ENCODE measurements at regions not wholly inside any gene's neighbourhood (a gene's known extent, or its start where the extent isn't known, plus 50 kb on each side); places are given as distances from the start of the nearest gene placed in this dataset.
"Not testable (repeated sequence)": the region's sequence is repeated elsewhere in the genome, so short reads cannot be mapped to it uniquely, and the experiment has no call there.

GRCh38 chr13:105838231-105838630 is 697.2 kb downstream of the EFNB2 start:
- Histone ChIP-seq H3K4me1 (ENCODE audit: insufficient read depth, poor library complexity, severe bottlenecking) (no peaks in the 10 kb centered on the region), H3K27me3 (ENCODE audit: insufficient read depth, poor library complexity, severe bottlenecking) (no peaks in the 10 kb centered on the region), H3K27ac (ENCODE audit: poor library complexity, severe bottlenecking) (no peak overlapping the region), H3K4me3 (ENCODE audit: severe bottlenecking) (no peak overlapping the region), H3K9me3 (ENCODE audit: severe bottlenecking) (no peaks in the 10 kb centered on the region), H3K36me3 (ENCODE audit: low read depth) (no peaks in the 10 kb centered on the region)
- DNase-seq (ENCODE audit: low spot score) (no peak), ATAC-seq (ENCODE audit: low read depth) (no peak)
- TF ChIP-seq, protein P1, sequence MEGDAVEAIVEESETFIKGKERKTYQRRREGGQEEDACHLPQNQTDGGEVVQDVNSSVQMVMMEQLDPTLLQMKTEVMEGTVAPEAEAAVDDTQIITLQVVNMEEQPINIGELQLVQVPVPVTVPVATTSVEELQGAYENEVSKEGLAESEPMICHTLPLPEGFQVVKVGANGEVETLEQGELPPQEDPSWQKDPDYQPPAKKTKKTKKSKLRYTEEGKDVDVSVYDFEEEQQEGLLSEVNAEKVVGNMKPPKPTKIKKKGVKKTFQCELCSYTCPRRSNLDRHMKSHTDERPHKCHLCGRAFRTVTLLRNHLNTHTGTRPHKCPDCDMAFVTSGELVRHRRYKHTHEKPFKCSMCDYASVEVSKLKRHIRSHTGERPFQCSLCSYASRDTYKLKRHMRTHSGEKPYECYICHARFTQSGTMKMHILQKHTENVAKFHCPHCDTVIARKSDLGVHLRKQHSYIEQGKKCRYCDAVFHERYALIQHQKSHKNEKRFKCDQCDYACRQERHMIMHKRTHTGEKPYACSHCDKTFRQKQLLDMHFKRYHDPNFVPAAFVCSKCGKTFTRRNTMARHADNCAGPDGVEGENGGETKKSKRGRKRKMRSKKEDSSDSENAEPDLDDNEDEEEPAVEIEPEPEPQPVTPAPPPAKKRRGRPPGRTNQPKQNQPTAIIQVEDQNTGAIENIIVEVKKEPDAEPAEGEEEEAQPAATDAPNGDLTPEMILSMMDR (IDR thresholded peaks at IDR 0.05; ENCODE audit: poor library complexity, severe bottlenecking): no peak

- not testable (repeated sequence) for H3K9me3 ChIP-seq (ENCODE audit: severe bottlenecking); H3K4me3 ChIP-seq (ENCODE audit: severe bottlenecking); H3K27me3 ChIP-seq (ENCODE audit: insufficient read depth, poor library complexity, severe bottlenecking); ATAC-seq (ENCODE audit: low read depth); H3K36me3 ChIP-seq (ENCODE audit: low read depth); H3K27ac ChIP-seq (ENCODE audit: poor library complexity, severe bottlenecking); DNase-seq (ENCODE audit: low spot score); H3K4me1 ChIP-seq (ENCODE audit: insufficient read depth, poor library complexity, severe bottlenecking)
Observed at GRCh38 chr13:105837295-105837694, 698.2 kb downstream of the EFNB2 start.

GRCh38 chr13:105830821-105831220 is 704.6 kb downstream of the EFNB2 start:
- TF ChIP-seq, protein P1 (IDR thresholded peaks at IDR 0.05; ENCODE audit: poor library complexity, severe bottlenecking): no peak
- DNase-seq (ENCODE audit: low spot score) (no peak), ATAC-seq (ENCODE audit: low read depth) (no peak)
- Histone ChIP-seq H3K36me3 (ENCODE audit: low read depth) (no peaks in the 10 kb centered on the region), H3K4me1 (ENCODE audit: insufficient read depth, poor library complexity, severe bottlenecking) (no peaks in the 10 kb centered on the region), H3K27ac (ENCODE audit: poor library complexity, severe bottlenecking) (no peak overlapping the region), H3K4me3 (ENCODE audit: severe bottlenecking) (no peak overlapping the region), H3K9me3 (ENCODE audit: severe bottlenecking) (no peaks in the 10 kb centered on the region), H3K27me3 (ENCODE audit: insufficient read depth, poor library complexity, severe bottlenecking) (no peaks in the 10 kb centered on the region)

- TF ChIP-seq, protein P1 (IDR thresholded peaks at IDR 0.05; ENCODE audit: poor library complexity, severe bottlenecking): no peak
- ATAC-seq (ENCODE audit: low read depth): no peak
- DNase-seq (ENCODE audit: low spot score): no peak
- Histone ChIP-seq H3K27ac (ENCODE audit: poor library complexity, severe bottlenecking) (no peak overlapping the region), H3K9me3 (ENCODE audit: severe bottlenecking) (no peaks in the 10 kb centered on the region), H3K36me3 (ENCODE audit: low read depth) (no peaks in the 10 kb centered on the region), H3K4me1 (ENCODE audit: insufficient read depth, poor library complexity, severe bottlenecking) (peaks cover 5% of the 10 kb centered on the region), H3K27me3 (ENCODE audit: insufficient read depth, poor library complexity, severe bottlenecking) (no peaks in the 10 kb centered on the region), H3K4me3 (ENCODE audit: severe bottlenecking) (no peak overlapping the region)
Observed at GRCh38 chr13:105827111-105827809, 708.2 kb downstream of the EFNB2 start.

DNA sequence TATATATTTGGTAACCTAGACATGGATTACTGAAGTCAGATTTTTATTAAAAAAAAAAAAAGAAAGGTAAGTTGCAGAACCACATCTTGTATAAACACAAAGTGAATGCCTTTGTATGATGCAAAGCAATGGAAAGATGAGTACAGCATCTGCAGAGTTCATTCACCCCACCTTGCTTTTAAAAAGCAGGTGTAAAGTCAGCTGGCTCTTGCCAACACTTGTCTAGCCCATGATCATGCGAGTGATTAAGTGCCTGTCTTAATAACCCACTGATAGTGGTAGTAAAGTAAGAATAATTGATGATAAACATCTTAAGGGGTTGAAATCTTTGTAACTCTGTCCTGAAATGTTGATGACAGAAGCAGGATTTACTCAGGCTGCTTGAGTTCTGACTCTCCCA is 710.4 kb downstream of the EFNB2 start:
- DNase-seq (ENCODE audit: low spot score) (no peak), ATAC-seq (ENCODE audit: low read depth) (0 out of 3 replicates have a peak, but pooled peaks have one; percentile 31)
- TF ChIP-seq, protein P1 (IDR thresholded peaks at IDR 0.05; ENCODE audit: poor library complexity, severe bottlenecking): no peak
- no peaks in the 10 kb centered on the region for H3K36me3 ChIP-seq (ENCODE audit: low read depth)
- no peak overlapping the region for H3K27ac ChIP-seq (ENCODE audit: poor library complexity, severe bottlenecking)
- H3K27me3 ChIP-seq (ENCODE audit: insufficient read depth, poor library complexity, severe bottlenecking): no peaks in the 10 kb centered on the region
- peaks cover 5% of the 10 kb centered on the region for H3K4me1 ChIP-seq (ENCODE audit: insufficient read depth, poor library complexity, severe bottlenecking)
- no peaks in the 10 kb centered on the region for H3K9me3 ChIP-seq (ENCODE audit: severe bottlenecking)
- H3K4me3 ChIP-seq (ENCODE audit: severe bottlenecking): no peak overlapping the region

Measured in RWPE2 (cell line).